ENCODE measurements at regions not wholly inside any gene's neighbourhood (a gene's known extent, or its start where the extent isn't known, plus 50 kb on each side); places are given as distances from the start of the nearest gene placed in this dataset.
"Not testable (repeated sequence)": the region's sequence is repeated elsewhere in the genome, so short reads cannot be mapped to it uniquely, and the experiment has no call there.

- no peak for DNase-seq (ENCODE audit: low read depth in 1 of 2, low spot score in 1 of 2)
Observed at GRCh38 chr12:84073401-84073800, 839.2 kb downstream of the SLC6A15 start.

GRCh38 chr12:84072961-84073360 is 839.6 kb downstream of the SLC6A15 start:
- no peak for DNase-seq (ENCODE audit: low read depth in 1 of 2, low spot score in 1 of 2)

GRCh38 chr12:84070292-84070691 is 842.3 kb downstream of the SLC6A15 start:
- no peak for DNase-seq (ENCODE audit: low read depth in 1 of 2, low spot score in 1 of 2)

GRCh38 chr12:84069699-84070098 is 842.9 kb downstream of the SLC6A15 start:
- no peak for DNase-seq (ENCODE audit: low read depth in 1 of 2, low spot score in 1 of 2)

- DNase-seq (ENCODE audit: low read depth in 1 of 2, low spot score in 1 of 2) = no peak
Observed at GRCh38 chr12:84069198-84069597, 843.4 kb downstream of the SLC6A15 start.

- DNase-seq (ENCODE audit: low read depth in 1 of 2, low spot score in 1 of 2) = no peak
Observed at GRCh38 chr12:84058136-84058535, 854.5 kb downstream of the SLC6A15 start.

GRCh38 chr12:84054811-84055210 is 857.8 kb downstream of the SLC6A15 start:
- no peak for DNase-seq (ENCODE audit: low read depth in 1 of 2, low spot score in 1 of 2)

GRCh38 chr12:84047881-84048280 is 864.7 kb downstream of the SLC6A15 start:
- no peak for DNase-seq (ENCODE audit: low read depth in 1 of 2, low spot score in 1 of 2)

GRCh38 chr12:84046859-84047258 is 865.7 kb downstream of the SLC6A15 start:
- no peak for DNase-seq (ENCODE audit: low read depth in 1 of 2, low spot score in 1 of 2)

- no peak for DNase-seq (ENCODE audit: low read depth in 1 of 2, low spot score in 1 of 2)
Observed at GRCh38 chr12:84043355-84043754, 869.2 kb downstream of the SLC6A15 start.

- DNase-seq (ENCODE audit: low read depth in 1 of 2, low spot score in 1 of 2) = no peak
Observed at GRCh38 chr12:84038242-84038641, 874.4 kb downstream of the SLC6A15 start.

- DNase-seq (ENCODE audit: low read depth in 1 of 2, low spot score in 1 of 2) = no peak
Observed at GRCh38 chr12:84036912-84037311, 875.7 kb downstream of the SLC6A15 start.

GRCh38 chr12:84035766-84036165 is 876.8 kb downstream of the SLC6A15 start:
- no peak for DNase-seq (ENCODE audit: low read depth in 1 of 2, low spot score in 1 of 2)

- no peak for DNase-seq (ENCODE audit: low read depth in 1 of 2, low spot score in 1 of 2)
Observed at GRCh38 chr12:84034871-84035270, 877.7 kb downstream of the SLC6A15 start.

GRCh38 chr12:84033162-84033561 is 879.4 kb downstream of the SLC6A15 start:
- DNase-seq (ENCODE audit: low read depth in 1 of 2, low spot score in 1 of 2) = no peak

- DNase-seq (ENCODE audit: low read depth in 1 of 2, low spot score in 1 of 2) = not testable (repeated sequence)
Observed at GRCh38 chr12:84018556-84019179, 893.9 kb downstream of the SLC6A15 start.

- no peak for DNase-seq (ENCODE audit: low read depth in 1 of 2, low spot score in 1 of 2)
Observed at GRCh38 chr12:84016956-84017355, 895.6 kb downstream of the SLC6A15 start.

GRCh38 chr12:83997423-83997822 is 915.2 kb downstream of the SLC6A15 start:
- DNase-seq (ENCODE audit: low read depth in 1 of 2, low spot score in 1 of 2) = no peak

GRCh38 chr12:83996671-83997070 is 915.9 kb downstream of the SLC6A15 start:
- DNase-seq (ENCODE audit: low read depth in 1 of 2, low spot score in 1 of 2) = no peak

- no peak for DNase-seq (ENCODE audit: low read depth in 1 of 2, low spot score in 1 of 2)
Observed at GRCh38 chr12:83985084-83985483, 927.5 kb downstream of the SLC6A15 start.

GRCh38 chr12:83980398-83980797 is 932.2 kb downstream of the SLC6A15 start:
- DNase-seq (ENCODE audit: low read depth in 1 of 2, low spot score in 1 of 2) = no peak

- DNase-seq (ENCODE audit: low read depth in 1 of 2, low spot score in 1 of 2) = no peak
Observed at GRCh38 chr12:83979785-83980184, 932.8 kb downstream of the SLC6A15 start.

GRCh38 chr12:83971781-83972180 is 940.8 kb downstream of the SLC6A15 start:
- DNase-seq (ENCODE audit: low read depth in 1 of 2, low spot score in 1 of 2) = no peak

- DNase-seq (ENCODE audit: low read depth in 1 of 2, low spot score in 1 of 2) = no peak
Observed at GRCh38 chr12:83960767-83961166, 951.8 kb downstream of the SLC6A15 start.
